HG02763 (cell line): ENCODE measurements at regions not wholly inside any gene's neighbourhood (a gene's known extent, or its start where the extent isn't known, plus 50 kb on each side); places are given as distances from the start of the nearest gene placed in this dataset.

ENCODE experiments used
- ATAC-seq: cut with Tn5 transposase; IDR thresholded peaks from one replicate; pipeline ENCODE4 v1.9.1; 2021; ENCODE audit warnings: mild to moderate bottlenecking, moderate library complexity; ENCODE audit not compliant: unreplicated experiment

DNA sequence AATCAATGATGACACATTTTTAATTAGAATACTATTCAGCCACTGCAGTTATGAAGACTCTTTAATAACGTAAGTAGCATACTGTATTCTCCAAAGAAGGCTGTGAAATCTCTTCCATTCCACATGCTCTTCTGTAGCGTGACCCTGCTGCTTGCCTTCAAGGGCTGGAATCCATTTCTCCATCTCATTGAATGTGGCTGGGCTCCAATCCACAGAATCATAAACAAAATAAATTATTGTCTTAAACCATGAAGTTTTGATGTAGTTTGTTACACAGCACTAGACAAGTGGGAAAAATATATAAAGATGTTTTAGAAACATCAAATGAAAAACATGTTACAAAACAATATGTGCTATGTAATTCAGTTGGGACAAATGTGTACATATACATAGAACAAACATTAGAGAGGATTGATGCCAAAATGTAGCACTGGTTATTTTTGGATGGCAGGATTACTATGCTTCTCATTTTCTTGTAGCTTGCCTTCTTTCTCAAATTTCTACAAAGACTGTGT lies 410.8 kb upstream of the PODXL start:
- ATAC-seq: no peak

DNA sequence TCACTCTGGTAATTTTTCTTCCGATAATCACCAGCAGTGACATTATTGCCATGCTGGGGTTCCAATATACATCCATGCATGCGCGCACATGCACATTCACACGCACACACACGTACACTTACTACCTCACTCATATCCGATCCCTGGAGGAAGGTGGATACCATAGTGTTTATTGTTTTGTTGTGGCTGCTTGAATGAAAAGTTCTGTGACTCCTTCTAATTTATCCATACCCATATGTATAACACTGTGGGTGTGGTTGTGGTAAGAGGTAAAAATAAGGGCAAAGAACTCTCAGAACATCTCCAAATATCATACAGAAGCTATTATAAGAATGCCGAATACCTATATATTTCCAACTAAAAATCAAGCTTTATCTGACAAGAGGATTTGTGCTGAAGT lies 407.8 kb upstream of the PODXL start:
- no peak for ATAC-seq

DNA sequence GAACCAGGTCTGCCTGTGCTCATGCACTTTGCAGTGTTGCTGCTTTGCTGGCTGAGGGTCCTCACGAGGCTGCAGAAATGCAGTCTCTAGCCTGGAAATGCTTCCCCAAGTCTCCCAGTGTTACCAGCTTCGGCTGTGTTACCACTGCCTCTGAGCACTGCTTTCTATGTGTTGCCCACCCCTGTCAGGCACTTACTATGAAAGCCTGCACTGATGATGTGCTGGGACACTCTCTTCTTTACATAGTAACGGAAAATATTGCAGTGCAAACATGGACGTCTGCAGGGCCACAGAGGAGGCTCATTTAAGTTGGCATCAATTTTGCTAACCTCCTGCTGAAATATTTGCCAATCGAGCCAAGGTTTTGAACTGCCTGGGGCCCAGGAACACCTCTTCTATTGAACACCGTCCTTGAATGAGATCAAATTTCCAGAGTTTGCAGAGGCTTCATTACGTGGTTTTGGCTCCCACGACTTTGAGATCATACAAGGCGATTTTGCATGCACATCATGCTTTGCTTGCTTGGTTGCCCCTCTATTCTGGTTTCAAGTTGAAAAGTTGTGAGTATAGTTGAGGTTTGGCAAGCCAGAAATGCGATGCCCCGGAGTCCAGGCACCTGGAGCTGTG lies 404.7 kb upstream of the PODXL start:
- ATAC-seq: no peak

DNA sequence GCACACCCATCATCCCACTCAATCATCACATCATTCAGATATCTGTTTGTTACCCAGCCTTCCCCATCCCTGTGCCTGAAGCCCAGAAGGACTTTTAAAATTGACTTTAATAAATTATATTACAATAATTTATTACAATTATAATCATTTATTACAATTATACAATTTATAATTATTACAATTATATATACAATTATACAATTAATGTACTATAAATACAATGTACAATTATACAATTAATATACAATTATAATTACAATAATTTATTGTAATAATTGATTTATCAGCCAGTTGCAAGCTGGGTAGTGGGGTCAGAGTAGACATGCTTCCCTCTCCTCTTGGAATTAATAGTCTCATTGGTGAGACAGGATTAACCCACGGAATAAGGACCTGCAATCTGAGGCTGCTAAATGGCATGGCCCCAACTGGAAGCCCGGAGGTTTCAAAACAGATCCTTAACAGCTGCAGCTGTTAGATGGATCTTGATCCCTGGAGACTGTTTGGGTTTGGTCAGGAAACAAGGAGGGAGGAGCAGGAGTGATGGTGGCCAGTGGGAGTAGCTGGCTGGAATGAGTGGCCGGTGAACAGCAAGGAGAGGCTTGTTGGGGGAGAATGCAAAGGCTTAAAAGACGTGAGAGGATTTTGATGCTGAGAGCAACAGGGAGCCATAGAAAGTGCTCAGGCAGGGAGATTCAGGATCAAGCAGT lies 402.8 kb upstream of the PODXL start:
- no peak for ATAC-seq

DNA sequence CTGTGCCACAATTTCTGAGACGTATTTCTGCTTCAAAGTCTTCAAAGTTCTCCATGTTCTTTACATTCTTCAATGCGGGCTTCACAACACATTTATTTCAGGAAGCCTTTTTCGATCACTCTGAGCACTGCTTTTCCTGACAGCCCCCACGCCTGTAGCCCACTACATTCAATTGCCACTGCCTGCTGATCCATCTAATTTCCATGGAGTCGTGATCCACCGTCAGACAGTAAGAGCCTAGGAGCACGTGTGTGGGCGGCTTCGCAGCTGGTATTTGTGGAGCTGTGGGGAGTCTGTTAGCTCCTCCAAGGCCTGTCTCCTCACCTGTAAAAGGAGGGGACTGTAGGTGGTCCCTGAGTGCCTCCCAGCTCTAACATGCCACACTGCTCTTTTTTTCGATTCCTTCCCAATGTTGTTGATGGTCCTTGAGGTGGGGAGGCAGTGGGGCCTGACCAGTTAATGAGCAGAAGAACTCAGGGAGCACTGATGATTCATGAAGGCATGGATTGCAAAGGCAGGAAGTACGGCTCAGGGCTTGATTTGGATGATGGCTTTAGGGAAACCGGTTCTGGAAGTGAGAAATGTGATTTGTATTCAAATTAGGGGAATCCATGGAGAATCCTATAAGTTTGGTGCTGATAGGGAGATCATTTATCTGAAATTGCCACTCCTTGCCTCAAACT lies 401.1 kb upstream of the PODXL start:
- no peak for ATAC-seq

DNA sequence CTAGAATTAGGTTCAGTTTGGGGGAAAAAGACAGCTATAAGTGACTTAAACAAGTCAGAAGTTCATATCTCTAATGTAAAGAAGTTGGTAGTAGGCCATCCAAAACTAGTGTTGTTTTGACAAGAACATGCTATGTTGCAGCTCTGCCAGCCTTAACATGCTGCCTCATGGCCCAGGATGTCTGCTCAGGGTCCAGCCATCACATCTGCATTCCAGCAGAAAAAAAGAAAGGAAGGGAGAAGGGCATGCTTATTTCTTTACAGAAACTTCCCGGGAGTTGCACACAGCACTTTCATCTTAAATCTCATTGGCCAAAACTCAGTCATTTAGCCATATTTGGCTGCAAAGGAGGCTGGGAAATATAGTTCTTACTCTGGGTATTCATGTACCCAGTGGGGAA lies 400.4 kb upstream of the PODXL start:
- no peak for ATAC-seq

DNA sequence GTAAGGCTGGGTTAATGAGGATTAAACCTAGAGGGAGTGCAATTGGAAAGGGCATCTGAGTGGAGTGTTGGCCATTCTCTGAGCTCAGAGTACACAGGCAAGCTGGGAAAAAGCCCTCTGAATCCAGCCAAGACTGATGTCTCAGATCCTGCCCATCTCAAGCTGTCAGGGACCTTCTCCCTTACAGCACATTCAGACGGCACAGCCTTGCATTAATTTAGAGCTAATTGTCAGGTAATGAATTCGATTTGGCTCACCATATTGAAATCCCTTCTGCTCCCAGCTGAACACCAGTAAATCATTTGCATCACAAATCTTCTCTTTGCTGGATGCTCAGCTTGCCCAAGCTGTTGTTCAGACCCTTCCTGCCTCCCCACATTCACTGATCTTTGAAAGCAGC lies 399.3 kb upstream of the PODXL start:
- no peak for ATAC-seq

DNA sequence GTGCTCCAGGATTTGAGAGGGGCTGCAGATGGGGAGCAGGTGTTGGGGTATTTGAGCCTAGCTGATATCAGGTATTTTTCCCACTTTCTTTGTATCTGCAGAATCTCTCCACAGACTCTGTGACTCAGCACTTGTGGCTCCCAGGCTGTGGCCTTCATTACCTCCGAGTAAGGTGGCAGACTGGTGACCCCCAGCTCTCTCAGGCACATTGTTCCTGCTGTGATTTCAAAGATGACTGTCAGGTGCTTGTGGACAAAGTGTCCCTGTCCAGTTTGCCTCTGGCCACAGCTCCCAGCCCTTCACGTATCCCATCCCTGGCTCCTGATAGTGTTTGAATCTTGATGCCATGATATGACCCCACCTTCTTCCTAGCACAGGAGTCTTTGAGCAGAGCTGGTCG lies 396.8 kb upstream of the PODXL start:
- no peak for ATAC-seq

DNA sequence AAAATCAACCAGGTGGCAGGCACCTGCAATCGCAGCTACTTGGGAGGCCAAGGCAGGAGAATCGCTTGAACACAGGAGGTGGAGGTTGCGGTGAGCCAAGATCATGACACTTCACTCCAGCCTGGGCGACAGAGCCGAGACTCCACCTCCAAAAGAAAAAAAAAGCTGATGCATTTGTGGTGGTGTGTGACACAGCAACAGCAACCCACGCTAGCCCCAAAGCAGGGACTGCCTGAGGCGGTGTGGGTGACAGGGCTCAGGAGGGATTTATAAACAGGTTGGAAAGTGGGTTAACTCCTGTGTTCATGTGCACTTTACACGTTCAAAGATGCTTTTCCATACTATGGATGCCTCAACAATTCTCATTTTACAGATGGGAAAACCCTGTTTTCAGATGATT lies 395.9 kb upstream of the PODXL start:
- ATAC-seq: no peak

DNA sequence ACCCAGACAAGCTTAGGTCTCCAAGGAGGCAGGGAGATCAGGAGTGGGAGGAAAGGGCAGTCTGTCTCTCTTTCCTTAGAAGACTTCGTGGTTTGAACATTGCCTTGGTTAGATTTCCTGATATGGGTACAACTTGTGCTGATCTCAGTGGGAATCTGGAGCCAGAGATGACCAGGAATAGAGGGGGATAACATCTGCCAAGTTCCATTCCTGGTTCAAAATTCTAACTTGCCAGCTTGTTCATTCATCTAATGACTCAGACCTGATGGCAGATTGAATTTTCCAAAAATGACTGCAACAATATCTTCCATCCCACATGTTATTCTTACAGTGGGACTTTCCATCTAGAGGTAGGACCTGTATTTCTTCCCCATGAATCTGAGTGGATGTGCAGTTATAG lies 394.3 kb upstream of the PODXL start:
- no peak for ATAC-seq

DNA sequence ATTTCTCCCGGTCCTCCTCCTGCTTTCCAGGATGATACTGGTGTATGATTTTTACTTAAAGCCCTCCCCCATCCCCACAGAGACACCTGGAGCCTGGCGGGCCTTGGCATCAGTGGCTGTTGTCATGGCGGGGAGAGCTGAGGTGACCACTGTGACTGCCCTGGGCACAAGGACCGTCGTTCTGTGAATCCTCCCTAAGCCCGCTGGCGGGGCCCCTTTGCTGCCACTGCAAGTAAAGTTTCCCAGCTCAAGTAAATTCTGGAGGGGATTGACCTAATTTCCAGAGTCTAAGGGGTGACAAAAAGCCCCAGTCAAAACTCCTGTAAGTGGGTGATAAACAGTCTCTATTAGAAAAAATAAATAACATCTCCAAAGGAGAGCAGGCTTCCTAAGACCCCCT lies 393.2 kb upstream of the PODXL start:
- ATAC-seq: no peak

DNA sequence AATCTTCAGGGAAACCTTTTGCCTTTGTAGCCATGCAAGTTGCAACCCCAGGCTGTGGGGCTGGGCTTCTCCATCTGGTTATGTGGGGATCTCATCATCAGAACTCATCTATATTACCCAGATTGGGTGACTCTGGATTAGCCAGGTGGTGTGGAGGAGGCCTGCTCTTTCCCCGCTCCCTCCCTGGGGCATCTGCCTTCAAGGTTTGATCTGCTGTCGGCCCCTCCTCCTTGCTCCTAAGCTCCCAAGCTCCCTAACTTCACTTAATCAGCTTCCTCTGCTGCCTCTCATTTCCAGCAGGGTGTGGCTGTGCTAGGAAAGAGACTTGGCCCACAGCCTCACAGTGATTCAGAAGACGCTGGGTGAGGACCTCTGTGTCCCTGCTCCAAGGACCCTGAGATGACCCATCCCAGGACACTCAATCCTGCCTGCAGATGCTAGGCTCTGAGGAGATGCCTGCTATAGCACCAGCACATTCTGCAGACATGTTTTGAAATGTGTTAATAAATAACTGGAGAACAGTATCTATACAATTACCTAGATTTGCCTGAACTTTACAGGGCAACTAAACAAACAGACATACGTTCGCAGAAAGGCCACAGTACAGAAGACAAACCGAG lies 392.1 kb upstream of the PODXL start:
- ATAC-seq: no peak

DNA sequence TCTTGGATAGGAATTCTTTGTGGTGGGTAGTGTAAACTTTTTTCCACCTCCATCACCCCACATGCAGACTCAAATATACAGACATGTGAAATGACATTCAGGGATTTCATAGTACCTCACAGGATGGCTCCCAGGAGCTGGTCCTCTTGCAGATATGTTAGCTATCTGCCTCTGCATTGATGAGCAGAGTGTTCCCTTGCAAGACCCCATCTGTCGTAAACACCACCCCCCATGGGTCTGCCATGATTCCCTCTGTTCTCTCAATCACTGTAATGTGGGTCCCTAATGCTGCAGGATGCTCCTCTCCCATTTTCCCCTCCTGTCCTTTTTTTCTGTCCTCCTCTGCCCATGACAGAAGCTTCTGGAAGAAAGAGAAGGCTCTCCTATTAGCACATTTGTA lies 391.2 kb upstream of the PODXL start:
- no peak for ATAC-seq

DNA sequence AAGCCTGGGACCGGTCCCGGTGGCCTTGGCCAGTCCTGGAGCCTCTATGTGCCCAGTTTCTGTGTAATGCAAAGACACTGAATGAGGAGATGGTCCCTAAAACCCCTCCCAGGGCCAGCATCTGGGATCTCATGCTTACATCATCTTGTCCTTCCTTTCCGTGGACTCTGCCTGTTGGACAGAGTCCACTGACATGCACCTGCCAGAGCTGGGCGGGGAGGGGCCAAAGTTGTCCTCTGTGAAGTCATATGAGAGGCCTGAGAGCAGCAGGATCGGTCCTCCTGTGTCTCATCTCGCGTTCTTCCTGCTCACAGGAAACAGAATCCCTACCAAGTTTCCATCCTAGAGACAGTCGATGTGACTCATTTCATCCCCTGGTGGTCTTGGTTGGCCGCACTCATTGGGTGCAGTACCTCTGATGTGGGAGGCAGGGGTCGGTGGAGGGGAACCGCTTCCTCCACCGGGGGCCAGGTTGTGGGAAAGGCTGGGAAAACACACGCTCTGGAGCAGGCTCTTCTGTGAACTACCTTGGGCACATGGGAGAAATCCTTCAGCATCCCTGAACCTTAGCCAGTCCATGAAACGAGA lies 389.6 kb upstream of the PODXL start:
- no peak for ATAC-seq

DNA sequence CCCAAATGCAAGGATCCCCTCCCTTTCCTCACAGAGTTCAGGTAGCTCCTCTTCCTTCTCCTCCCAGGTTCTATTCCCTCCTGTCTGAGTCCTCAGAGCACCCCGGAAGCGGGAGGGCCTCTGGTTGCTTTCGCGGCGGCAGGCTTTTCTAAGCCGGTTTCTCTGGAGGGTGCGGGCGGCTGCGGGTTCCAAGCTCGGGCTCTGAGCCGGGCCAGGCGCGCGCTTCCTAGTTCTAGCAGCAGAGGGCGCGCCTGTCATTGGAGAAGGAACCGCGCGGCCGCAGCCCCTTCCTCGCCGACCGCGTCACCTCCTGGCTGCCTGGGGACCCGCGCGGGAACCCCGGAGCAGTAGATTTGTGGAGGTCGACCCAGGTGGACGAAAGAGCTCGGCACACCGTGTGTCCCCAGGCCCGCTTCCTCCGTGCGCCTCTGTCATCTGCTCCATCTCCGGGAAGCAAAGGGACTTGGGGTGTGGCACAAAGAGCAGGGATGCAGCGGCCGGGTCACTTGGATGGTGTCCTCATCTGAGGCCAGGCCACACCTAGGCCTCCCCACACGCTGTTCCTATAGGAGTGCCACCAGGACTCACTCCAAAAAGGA lies 389.0 kb upstream of the PODXL start:
- ATAC-seq: no peak

DNA sequence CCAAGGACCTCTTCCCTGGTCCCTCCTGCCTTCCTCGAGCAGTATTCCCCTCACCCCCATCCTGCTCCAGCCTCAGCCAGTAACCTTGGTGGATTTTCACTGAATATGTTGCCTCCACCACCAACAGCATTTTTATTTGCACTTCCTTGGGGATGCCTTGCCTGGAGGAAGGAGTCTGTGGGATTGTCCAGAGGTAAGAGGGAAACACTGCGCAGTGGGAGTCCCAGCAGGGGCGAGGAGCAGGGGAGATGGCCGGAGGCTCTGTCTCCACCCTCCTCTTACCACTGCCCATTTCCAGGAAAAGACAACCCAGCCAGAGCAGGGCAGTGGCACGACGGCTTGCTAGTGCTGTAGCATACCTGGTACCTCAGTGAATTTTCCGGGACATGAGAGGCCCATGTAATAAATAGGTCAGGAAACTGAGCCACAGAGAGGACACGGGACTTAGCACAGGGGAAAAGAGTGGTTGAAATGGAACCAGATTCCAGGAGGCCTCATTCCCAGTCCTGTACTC lies 388.2 kb upstream of the PODXL start:
- no peak for ATAC-seq

DNA sequence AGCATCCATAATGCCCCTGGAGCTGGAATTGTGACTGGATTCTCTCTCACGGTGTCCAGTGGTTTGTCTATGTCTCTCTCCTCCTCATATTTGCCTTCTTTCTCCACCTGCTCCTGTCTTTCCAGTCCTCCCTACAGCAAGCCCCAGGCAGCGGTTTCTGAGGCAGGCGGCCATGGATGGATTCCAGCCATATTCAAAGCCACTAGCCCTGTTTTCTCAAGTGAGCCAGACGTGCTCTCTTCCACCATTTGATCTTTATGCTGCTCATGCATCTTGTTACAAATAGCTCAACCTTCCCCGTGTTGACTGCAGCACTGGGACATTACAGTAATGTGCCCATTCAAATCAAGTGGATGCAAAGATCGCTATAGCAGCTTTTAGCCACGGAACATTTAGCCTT lies 387.2 kb upstream of the PODXL start:
- no peak for ATAC-seq

DNA sequence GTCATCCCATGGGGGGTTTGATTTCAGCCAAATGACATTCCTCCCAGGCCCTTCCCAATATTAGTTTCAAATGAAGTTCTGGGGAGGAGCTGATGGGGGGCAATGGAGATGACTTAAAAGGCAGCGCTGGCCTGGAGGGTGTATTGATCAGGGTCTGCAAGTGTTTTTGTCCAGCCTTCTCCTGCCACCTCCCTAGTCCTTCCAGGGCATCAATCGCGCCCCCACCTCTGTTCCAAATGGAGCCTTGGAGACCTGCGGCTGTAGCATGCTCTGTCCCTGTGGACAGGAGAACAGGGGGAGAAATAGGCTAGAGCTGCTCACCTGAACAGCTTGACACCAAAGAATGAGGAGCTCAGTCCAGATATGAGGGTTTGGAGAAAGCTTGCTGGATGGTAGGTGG lies 386.8 kb upstream of the PODXL start:
- no peak for ATAC-seq

DNA sequence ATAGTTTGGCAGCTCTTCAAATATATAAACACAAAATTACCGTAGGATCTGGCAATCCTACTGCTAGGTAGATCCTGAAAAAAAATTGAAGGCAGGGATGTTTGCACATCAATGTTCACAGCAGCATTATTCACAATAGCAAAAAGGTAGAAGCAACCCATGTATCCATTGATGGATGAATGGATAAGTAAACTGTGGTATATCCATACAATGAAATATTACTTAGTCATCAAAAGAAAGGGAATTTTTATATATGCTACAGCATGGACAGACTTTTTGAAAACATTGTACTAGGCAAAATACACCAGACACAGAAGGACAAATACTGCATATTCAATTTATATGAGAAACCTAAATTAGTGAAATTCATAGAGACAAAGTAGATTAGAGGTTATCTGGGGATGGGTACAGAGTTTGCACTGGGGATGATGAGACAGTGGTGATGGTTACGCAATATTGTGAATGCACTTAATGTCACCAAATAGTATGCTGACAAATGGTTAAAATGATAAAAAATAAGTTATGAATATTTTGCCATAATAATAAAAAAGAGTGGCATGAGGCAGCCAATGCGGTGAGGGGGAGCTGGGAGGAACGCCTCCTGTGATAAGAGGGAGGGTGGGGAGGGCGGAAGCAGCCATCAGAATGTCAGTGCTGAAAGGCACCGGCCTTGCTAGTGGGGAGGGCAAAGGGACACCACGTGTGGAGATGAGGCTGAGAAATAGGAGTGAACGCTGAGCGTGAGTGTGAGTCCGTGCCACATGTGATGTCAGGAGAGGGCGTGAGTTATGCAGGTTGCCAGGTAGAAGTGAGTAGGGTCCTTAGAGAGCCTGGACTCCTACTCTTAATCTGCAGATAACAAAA lies 386.1 kb upstream of the PODXL start:
- ATAC-seq: no peak

DNA sequence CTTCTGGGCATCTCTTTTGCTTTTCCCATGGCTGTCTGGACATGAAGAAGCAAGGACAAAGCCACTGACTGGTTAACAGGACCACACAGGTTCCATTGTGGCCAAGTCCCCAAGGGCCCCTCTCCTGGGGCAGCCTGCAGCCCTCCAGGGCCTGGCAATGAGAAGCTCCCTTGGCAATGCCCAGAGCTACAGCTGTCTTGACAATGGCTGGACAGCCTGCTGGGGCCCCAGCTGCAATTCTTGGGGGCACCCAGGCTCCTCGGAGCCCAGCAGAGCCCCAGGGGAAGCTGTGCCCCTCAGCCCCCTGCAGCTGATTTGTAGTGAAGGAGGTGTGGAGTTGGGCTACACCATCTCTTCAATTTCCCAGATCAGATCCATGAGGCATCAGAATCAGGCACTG lies 384.9 kb upstream of the PODXL start:
- no peak for ATAC-seq
